SK-N-SH treated with all-trans-retinoic acid at 6 μM for 48 hours (cell line): ENCODE measurements at regions not wholly inside any gene's neighbourhood (a gene's known extent, or its start where the extent isn't known, plus 50 kb on each side); places are given as distances from the start of the nearest gene placed in this dataset.

Experiments
- CREB5 ChIP-seq: fragments of 250-450 bp; sonication (Bioruptor Pico); IDR thresholded peaks from 2 replicates; pipeline ENCODE4 v1.5.1; 2020; ENCODE audit warnings: low read depth, mild to moderate bottlenecking, moderate library complexity
- PATZ1 ChIP-seq: fragments of 250-450 bp; sonication (Bioruptor Pico); IDR thresholded peaks from 2 replicates; pipeline ENCODE4 v1.8.0; 2020; ENCODE audit warnings: mild to moderate bottlenecking, moderate library complexity, borderline replicate concordance
- TSHZ2 ChIP-seq: fragments of 250-450 bp; sonication (Bioruptor Pico); IDR thresholded peaks from 2 replicates; pipeline ENCODE4 v1.5.0; 2020; ENCODE audit warnings: mild to moderate bottlenecking, moderate library complexity
- ZNF565 ChIP-seq: fragments of 450-650 bp; formaldehyde crosslinking; conservative IDR thresholded peaks from 2 replicates; pipeline ENCODE4 v1.5.0; 2020; ENCODE audit warnings: low read depth, mild to moderate bottlenecking, moderate library complexity

GRCh38 chr10:33883881-33884280, 549.4 kb upstream of the NRP1 start:
- TF ChIP-seq PATZ1 = no peak
- TF ChIP-seq ZNF565 (CRISPR knock-in tag) = no peak
- TF ChIP-seq CREB5 (CRISPR knock-in tag) = no peak
- no peak for TF ChIP-seq TSHZ2 (CRISPR knock-in tag)
